ENCODE measurements at regions not wholly inside any gene's neighbourhood (a gene's known extent, or its start where the extent isn't known, plus 50 kb on each side); places are given as distances from the start of the nearest gene placed in this dataset.

DNA sequence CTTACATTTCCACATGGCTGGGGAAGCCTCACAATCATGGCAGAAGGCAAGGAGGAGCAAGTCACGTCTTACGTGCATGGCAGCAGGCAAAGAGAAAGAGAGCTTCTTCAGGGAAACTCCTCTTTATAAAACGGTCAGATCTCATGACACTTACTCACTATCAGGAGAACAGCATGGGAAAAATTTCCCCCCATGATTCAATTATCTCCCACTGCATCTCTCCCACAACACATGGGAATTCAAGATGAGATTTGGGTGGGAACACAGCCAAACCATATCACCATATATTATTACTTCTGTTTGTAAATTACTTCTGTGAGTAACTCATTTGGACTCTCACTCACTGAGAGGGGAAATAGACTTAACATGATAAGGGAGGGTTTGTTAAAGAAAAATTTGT, 1496.8 kb upstream of the TMEM132C start:
- DNase-seq (ENCODE audit: low spot score) = no peak

DNA sequence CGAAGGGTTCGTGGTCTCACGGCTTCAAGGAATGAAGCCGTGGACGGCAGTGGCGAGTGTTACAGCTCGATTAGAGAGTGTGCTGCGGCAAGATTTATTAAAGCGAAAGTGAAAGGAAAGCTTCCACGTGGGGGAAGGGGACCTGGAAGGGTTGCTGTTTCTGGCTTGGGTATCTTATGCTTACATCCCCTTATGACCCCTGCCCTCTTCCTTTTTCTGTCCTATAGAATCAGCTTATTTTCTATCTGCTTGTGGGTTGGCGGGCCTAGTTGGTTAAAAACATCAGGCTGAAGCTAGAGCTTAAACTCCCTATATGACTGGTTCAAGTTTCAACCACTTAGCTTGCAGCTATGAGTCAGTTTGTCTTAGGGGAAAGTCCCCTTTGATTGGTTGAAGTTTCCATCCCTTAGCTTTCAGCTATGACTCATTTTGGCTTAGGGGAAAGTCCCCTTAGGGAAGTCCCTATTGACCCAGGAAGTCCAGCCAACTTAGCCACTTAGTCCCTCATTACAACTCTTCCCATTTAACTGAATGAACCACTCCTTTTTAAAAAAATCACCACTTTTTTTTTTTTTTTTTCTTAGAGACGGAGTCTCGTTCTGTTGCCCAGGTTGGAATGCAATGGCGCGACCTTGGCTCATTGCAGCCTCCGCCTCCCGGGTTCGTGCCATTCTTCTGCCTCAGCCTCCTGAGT, 1494.7 kb upstream of the TMEM132C start:
- peak; percentile 9 for DNase-seq (ENCODE audit: low spot score)

DNA sequence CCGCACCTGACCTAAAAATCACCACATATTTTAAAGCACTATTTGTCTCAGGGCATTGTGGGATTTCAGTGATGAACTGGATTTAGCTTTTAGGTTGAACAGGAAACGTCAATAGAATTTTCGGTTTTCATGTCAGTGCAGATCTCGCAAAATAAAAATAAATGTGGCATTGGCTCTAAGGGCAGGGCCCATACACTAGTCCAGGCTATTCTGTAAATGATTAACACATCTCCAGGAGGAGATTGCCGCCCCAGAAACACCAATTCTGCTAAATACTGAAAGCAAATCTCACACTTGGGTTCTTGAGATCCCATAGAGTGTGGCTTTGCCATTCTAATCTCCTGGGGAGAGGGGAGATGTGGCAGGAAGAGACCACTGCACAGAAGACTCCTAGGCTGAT, 1494.0 kb upstream of the TMEM132C start:
- DNase-seq (ENCODE audit: low spot score) = no peak

DNA sequence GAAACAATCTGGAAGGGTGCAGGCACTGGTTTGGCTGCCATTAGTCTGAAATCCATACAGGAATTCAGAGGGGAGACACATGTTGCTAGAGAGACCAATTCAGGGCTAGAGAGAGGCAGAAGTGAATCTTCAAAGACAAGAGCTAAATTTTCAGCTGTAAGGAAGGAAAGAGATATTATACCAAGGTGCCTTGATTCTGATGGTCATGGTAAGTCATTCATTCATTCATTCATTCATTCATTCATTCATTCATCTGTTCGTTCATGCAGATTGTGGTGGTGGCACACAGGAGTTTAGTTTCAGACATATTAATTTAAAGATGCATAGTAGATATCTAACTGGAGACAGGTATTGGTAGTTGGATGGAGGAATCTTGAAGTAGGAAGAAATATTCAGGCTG, 1493.5 kb upstream of the TMEM132C start:
- no peak for DNase-seq (ENCODE audit: low spot score)

DNA sequence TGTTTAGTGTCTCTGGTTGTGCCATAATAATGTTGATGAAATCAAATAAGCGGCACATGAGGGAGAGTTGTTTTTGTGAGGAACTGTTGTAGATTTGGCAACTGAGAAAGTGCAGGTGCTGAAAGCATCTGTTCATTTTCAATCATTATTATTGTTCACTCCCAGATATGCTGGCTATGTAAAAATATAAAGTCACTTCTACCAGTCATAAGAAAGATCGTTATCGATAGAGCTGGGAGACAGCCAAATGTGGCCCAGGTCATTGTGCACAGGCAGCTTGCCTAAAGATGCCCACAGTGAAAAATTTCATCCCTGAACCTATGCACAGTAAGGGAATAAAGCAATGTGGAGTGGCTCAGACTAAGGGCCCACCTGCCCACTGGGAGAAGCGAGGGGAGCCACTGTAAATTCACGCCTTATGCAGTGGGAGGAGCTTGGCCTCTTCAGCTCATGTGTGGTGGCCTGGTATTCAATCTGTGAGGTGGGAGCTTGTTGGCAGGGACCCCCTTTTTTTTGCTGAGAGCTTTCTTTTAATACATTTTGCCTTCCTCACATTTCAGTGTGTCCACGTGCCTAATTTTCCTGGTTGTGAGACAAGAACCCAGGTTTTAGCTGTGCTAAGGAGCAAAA, 1490.8 kb upstream of the TMEM132C start:
- DNase-seq (ENCODE audit: low spot score) = no peak

DNA sequence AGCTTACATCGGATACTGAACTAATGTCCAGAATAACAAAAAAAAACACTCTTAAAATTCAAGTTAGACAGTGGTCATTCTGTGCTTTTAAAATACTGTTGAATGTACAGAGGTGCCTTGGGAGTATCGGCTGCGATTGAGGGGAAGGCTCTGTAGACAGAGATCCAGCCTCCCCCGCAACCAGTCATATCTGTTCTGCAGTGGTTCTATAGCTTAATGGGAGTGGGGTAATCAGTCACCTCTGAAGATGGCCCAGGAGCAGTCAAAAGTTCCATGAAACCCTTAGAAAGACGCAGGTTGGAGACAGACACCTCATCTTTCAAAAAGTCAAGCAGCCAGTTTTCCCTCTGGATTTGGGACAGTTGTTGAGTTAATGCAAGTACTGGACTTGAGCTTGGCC, 1486.6 kb upstream of the TMEM132C start:
- no peak for DNase-seq (ENCODE audit: low spot score)

DNA sequence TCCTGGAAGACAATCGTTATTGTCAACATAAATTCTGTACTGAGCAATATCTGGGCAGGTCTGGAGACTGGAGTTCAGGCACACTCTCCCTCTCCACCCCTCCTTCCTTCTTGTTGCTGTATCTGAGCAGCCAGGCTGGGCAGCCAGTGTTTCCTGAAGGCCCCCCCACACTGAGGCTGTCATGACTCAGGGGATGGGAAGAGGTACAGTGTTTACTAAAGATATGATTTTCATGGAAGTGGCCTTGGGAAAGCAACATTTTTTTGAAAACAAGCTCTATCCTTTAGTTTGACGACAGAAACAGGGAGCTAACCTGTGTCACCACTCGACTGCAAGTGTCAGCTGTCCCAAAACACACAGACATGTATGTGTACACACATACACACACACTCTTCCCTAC, 1485.4 kb upstream of the TMEM132C start:
- DNase-seq (ENCODE audit: low spot score) = no peak

DNA sequence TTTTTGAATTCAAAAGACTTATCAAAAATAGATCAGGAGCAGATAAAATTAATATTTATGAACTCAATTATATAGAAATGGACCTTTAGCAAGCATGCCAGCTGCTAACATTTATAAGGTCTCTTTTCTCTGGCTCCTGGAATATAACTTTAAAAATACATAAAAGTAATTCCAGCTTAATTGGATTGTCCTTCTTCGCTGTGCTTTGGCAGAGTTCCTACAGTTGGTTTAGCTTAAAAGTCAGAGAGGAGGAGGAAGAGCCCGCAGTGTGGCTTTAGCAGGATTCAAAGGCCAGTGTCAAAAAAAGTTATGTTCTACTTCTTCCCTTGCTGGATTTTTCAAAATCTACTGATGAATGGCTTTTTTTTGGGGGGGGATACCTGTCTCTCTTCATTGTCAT, 1484.9 kb upstream of the TMEM132C start:
- no peak for DNase-seq (ENCODE audit: low spot score)

DNA sequence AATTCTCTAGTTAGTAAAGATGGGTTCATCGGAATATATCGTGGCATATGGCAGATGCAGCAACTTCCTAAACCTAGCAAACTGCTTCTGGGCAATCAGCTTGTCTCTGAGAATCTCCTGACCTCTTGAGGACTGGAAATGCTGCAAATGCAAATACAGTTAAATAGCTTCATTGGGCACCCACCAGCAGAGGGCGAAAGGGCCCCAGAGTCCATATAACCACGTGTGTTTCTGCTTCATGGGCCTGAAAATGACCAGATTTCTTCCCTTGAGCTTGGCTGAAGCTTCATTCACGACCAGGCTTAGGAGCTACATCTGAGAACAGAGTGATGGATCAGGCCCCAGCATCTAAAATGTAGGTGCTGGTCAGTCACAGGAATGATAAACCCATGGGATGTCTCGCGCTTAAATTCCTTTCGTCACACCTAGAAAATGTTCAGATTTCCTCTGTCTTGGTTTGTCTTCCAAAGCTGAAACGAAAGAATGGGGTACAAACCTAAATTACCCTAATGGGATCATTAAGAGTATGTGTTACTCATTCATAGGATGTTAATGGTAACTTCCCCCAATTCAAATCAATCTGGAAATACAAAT, 1482.5 kb upstream of the TMEM132C start:
- DNase-seq (ENCODE audit: low spot score) = peak; percentile 68

DNA sequence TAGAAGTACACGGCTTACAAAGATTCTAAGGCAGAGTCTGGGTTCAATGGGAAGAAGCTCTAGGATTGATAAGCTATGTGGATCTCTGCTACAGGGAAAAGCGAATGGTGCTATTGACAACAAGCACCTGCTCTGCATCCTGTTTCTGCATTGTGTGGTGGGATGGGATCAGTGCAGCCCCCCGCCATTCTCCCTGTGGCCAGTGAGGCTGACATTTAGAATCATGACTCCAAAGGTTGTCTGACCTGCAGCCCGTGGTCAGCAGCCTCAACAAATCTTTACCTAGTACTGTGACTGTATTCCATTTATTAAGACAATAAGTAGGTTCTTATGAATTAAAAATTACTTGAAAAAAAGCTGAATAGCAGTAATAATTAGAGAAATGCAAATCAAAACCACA, 1477.0 kb upstream of the TMEM132C start:
- DNase-seq (ENCODE audit: low spot score) = no peak

DNA sequence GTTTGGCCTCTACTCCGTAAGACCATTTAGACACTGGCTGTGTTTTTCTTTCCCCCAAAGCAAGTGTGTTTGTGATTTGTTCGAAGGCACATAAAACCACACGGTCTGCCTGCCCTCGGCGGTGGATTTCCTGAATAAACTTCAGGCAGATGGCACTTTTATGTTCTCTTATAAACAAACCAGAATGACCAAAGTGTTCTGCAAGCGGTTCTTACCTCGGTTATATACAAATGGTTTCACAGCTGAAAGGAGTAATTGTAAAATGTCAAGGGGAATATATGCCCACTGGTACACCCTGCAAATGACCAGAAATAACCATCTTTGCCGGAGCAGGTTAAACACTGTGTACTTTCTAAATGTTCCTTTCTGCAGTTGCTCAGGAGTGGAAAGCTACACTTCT, 1475.8 kb upstream of the TMEM132C start:
- no peak for DNase-seq (ENCODE audit: low spot score)

DNA sequence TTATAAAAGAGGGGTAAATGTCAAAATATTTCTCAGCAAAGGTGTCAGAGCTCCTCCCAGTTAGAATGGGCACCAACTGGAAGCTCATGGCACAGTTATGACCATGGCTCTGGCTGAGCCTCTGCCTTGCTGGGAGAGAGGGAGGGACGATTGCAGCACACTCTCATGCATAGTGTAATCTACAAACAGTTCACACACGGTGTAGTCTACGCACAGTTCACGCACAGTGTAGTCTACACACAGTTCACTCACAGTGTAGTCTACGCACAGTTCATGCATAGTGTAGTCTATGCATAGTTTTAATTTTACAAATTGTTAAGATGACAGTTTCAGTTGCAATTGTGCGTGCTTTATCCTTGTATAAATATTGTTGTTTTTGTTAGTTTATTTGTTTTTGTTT, 1474.6 kb upstream of the TMEM132C start:
- DNase-seq (ENCODE audit: low spot score) = no peak

DNA sequence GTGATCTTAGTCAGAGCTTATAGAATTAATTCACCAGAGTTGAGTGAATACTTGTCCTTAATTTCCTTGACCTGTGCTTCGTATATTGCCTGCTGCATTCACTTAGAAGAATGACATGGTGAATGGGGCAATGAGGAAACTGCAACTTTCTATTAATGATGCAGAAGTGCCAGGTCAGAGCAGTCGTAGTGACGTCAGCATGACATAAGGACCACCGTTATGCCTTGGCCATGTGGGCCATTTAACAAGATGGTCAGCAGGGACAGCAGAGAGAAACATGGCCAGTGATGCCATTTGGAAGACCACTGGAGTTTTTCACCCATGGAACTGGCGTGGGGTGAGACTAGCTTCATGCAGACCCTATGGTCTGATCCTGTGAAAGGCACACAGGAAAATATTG, 1469.4 kb upstream of the TMEM132C start:
- DNase-seq (ENCODE audit: low spot score) = no peak

DNA sequence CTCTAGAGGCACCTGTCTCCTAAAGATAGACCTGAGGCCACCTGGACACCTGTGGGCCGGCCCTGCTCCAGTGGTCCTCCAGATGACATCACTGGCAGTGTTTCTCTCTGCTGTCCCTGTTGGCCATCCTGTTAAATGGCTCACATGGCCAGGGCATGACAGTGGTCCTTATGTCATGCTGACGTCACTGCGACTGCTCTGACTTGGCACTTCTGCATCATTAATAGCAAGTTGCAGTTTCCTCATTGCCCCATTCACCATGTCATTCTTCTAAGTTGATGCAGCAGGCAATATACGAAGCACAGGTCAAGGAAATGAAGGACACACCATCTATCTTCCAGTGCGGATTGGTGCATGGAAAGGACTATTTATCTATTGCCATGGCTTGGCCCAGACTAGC, 1468.5 kb upstream of the TMEM132C start:
- no peak for DNase-seq (ENCODE audit: low spot score)

DNA sequence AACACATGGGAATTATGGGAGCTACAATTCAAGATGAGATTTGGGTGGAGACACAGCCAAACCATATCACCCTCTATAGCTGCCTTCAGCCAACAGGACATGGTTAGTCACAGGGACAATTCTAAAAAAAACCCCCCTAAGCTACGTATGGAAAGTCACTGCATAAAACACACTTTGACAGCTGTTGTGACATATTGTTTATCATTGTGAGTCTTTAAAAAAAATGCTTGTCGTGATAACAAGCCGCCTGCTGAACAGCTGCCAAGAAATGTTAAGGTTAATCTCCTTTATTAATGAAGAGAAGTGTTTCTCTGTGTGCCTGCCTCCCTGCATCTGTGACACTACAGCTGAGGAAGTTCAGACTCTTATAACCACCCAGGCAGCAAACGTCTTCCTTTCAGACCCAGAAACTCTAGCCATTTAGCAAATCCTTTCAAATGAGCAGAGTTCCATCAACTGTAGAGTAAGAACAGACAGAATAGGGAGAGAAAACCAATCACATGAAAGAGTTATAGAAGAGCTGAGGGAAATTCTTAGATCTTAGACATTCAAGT, 1459.6 kb upstream of the TMEM132C start:
- no peak for DNase-seq (ENCODE audit: low spot score)

DNA sequence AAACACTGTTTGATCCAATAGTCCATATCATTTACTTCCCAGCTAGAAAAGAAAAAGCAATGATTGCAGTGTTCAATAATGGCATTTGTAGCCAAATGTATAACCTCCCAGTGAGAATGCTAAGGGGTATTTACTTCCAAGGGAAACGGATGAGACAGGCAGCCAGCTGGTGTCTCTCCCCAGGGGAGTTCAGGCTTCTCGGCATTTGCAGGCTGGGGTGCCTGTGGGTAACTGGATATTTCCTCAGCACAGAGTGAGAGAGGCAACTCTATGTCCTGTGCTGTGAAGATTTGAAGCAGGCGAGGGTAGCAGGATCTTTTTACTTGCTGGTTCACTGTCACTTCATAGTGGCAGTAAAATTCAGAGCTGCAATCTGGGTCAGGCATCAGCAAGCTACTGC, 1455.6 kb upstream of the TMEM132C start:
- no peak for DNase-seq (ENCODE audit: low spot score)

DNA sequence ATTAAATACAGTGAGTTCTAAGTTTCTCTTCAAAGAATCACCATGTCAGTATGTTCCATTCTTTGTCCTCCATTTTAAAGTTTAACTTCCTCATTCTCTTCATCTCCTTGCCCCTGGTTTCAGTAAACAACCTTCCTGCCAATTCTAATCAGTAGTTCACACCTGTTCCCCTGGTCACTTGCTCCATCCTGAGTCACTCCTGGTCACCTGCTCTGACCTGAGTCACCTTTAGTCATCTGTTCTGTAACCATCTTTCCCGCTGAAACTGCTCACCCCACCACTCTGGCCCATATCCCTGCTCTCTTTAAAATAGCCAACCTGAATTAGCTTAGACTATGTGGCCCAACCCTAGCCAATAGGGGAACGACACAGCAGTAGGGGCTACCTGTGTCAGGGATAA, 1447.4 kb upstream of the TMEM132C start:
- no peak for DNase-seq (ENCODE audit: low spot score)

DNA sequence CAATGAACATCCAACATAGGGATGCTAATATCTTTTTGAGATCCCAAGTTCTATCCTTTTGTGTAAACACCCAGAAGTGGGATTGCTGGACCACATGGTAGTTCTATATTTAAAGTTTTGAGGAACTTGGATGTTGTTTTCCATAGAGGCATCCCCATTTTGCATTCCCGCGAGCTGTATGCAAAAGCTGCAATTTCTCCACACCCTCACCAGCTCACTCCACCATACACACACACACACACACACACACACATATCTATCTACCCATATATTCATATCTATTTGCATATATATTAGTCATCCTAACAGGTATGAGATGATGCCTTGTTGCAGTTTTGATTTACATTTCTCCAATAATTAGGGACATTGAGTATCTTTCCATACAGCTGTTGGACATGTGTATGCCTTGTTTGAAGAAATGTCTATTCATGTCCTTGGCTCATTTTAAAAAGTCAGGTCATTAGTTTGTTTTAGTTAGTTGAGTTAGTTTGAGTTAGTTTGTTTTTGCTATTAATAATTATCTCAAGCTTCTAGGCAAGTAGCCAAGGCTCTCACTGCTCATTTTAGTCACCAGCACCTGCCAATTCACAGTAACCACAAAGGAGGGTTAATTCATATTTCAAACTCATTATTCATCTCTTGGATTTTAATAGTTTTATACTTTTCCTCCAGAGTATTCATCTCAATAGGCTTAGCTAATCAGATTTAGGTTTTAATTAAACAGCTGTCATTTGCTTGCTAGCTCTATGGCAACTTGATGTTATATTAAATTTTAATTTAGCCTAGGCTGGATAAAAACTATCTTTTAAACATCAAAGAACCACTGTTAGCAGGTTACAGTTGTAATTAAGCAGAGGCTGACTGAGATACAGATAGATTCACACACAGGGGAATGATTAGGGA, 1435.9 kb upstream of the TMEM132C start:
- DNase-seq (ENCODE audit: low spot score) = peak; percentile 8

DNA sequence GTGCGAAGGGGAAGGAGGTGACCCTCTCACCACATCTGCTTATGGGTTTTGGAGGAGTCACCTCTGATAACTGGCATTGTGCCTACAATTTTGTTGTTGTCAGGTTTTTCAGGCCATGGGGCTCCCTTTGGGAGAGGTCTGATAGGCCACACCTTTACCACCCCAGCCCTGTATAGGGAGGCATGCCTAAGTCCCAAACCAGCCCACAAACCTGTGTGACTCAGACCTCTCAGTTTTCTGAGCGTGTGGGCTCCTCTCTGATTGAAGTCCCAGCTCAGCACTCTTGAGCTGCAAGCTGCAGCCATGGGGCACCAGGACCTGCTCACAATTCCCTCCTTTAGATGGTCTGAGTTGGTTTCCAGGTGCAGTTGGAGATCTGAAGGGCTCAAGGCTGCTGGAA, 1429.3 kb upstream of the TMEM132C start:
- DNase-seq (ENCODE audit: low spot score) = no peak

DNA sequence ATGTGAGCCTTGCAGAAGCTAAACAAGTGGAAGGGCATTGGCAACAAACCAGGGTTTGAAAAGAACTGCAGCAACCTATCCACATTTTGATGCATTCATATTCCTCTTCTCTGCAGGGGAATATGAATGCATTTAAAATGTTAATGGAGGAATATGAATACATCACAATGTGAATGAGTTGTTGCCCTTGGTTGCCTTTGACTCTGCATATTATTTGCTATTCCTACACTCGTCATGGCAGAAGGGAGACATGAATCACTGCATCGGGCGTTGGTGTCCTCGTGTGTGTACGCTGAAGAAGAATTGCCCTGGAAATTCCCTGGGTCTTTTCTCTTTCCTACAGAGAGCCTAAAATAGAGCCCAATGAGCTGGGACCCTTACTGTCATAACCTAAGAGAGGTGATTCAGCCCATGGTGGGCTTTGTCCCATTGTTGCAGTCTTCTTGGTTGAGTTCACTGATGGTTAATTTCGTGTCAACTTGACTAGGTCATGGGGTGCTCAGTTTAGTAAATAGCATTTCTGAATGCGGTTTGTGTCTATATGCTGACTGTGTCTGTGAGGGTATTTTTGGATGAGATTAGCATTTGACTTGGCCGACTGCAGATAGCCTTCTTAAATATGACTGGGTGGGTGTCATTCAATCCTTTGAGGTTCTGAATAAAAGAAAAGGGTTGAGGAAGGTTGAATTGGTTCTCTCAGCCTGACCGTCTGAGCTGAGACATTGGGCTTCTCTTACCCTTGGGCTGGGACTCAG, 1422.9 kb upstream of the TMEM132C start:
- no peak for DNase-seq (ENCODE audit: low spot score)

DNA sequence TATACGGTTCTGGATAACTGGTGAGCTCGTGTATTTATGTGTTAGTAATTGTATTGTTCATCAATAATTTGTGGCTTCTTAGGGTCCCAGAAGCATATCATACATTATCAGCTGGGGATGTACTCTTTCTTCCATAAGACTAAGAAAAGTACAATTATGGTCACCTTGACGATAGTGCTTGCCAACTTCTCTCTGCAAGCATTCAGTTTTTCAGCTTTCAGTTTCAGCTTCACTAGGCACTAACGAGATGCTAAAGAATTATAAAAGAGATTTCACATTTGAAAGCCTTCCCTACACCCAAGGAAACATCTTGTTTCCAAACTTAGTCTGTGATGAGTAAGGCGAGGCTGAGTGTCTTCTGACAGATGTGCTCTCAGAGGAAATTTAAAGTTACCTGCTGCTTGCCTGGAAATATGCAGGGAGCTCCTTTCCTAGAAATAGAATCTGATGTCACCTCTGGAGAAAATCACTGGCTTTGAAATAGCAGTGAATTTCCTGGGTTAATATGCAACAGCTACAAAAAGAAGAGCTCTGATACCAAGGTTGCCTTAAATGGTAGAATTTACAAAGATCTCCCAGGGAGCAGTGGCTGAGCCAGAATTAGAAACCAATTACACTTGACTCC, 1419.9 kb upstream of the TMEM132C start:
- no peak for DNase-seq (ENCODE audit: low spot score)

Data from NAMALWA (cell line).